DMS114 treated with DMSO at 0.1 percent for 48 hours (cell line): ENCODE measurements at regions not wholly inside any gene's neighbourhood (a gene's known extent, or its start where the extent isn't known, plus 50 kb on each side); places are given as distances from the start of the nearest gene placed in this dataset.

Experiments
- DNase-seq: peaks from one replicate; lab custom pipeline; 2025; ENCODE audit not compliant: unreplicated experiment; lab: John Stamatoyannopoulos, UW

- DNase-seq, result no peak
Observed at GRCh38 chr11:104279587-104279986, 115.6 kb upstream of the PDGFD start.

- DNase-seq, result no peak
Observed at GRCh38 chr11:104275992-104276391, 112.0 kb upstream of the PDGFD start.

- no peak for DNase-seq
Observed at GRCh38 chr11:104260456-104260855, 96.5 kb upstream of the PDGFD start.

- DNase-seq, result no peak
Observed at GRCh38 chr11:104259121-104259610, 95.2 kb upstream of the PDGFD start.

GRCh38 chr11:104256525-104256924, 92.6 kb upstream of the PDGFD start:
- DNase-seq, result no peak

GRCh38 chr11:104254347-104254746, 90.4 kb upstream of the PDGFD start:
- DNase-seq, result no peak

GRCh38 chr11:104246590-104246989, 82.6 kb upstream of the PDGFD start:
- no peak for DNase-seq

- no peak for DNase-seq
Observed at GRCh38 chr11:104238916-104239315, 75.0 kb upstream of the PDGFD start.

GRCh38 chr11:104225047-104225446, 61.1 kb upstream of the PDGFD start:
- no peak for DNase-seq

- DNase-seq, result no peak
Observed at GRCh38 chr11:104222464-104222863, 58.5 kb upstream of the PDGFD start.

- no peak for DNase-seq
Observed at GRCh38 chr11:104221455-104221854, 57.5 kb upstream of the PDGFD start.

- no peak for DNase-seq
Observed at GRCh38 chr11:104219096-104219495, 55.1 kb upstream of the PDGFD start.

GRCh38 chr11:104214517-104214916, 50.6 kb upstream of the PDGFD start:
- DNase-seq, result no peak
